NCI-H1048 (cell line): ENCODE measurements at regions not wholly inside any gene's neighbourhood (a gene's known extent, or its start where the extent isn't known, plus 50 kb on each side); places are given as distances from the start of the nearest gene placed in this dataset.
A peak's percentile ranks its signal among the peaks of the same experiment; 100 is the strongest.
"Not testable (repeated sequence)": the region's sequence is repeated elsewhere in the genome, so short reads cannot be mapped to it uniquely, and the experiment has no call there.

Source experiments
- DNase-seq: peaks from one replicate; lab custom pipeline; 2025; lab: John Stamatoyannopoulos, UW

DNA sequence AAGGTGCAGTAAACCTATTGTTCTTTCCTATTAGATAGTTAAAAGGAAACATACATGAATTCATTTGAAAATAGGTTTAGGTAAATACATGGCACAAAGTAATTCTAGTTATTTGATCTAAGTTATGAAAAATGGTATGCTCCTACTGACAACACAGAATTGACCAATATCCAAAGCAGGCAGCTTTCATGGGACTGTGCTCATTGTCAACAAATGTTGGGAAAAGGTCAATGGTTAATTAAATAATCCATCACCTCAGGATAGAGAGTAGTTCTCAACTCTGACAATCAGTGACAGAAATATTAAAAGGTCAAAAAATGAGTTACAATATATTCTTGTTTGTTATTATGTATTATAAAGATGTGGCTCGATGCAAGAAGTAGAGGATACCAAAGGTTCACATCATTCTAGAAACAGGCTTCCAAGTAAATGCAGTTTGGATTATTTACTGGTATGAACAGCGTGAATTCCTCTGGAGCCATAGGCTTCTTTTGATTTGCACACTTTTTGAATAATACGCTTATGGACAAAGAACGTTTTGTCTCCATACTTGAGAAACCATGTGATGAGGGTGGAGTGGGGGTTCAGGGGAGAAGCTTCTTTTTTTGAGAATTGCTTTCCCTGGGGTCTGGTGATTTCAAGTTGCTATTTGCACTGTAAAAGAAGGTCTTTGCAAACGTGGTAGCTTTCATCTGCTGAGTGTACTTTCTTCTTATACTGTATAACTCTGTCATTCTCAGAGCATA is 422.0 kb upstream of the ZEB2 start:
- no peak for DNase-seq

DNA sequence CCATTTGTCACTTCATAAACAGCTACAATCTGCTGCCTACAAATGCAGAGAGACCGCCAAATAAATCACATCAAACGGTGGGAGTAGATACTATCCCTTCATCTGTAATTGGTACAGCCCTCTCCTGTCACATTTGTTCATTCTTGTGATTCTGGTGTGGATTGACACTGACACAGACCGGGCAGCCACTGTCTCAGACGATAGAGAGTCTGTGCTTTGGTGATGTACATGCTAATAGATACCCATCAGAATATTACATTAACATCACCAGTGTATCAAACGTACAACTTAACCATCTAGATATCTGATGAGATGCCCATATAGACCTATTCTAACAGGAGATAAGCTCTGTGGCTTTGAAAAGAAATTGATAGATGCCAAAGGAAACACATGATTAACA is 419.7 kb upstream of the ZEB2 start:
- no peak for DNase-seq

DNA sequence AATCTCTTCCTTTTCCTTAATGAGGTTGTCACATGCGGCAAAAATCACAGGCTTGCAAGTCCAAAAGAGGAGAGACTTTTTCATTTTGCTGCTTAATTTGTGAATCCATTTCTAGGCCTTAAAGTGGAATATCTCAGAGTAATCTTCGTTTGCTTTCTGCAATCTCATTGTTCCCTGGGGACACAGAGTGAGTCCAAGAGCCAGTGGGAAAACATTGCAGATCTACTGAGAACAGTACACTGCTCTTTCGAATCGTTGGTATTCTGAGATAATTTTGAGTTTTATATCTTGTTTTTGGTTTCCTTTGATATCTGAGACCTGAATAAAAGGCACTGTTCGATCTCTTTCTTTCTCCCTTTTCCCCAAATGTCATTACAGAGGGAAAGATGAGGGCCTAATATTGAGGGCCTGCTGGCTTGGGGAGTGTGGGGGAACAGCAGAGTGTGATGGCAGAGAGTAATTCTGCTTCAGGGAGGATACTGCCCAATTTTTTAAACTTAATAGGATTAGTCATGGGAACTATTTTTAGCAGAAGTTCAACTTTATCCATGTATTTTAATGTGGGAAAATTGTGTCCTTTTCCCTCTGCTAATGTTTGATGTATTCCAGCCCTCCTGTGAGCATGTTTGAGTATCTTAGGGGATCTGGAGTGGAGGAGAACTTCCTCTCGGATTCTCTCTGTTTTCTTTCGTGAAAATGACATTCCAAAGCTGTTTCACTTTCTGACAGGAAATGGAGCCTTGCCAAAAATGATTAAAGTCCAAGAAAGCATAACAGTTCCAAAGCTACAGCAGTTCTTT is 418.2 kb upstream of the ZEB2 start:
- peak; percentile 14 for DNase-seq

DNA sequence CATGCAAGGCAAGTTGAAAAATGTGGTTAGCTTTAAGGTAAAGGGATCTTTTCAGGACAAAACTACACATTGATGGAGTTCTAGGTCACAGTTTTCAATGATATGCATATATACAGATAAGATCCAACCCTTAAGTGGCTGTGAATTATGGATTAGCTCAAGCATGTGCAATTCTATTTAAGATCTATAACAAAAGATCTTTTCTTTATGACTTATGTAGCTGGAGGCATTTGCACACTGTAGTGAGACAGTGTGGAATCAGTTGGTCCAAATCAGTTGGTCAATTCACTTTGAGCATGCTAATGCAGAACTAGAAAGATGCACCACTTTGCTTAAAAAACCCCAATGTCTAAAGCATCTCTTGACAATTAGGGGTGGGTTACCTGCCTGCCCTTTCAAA is 417.1 kb upstream of the ZEB2 start:
- DNase-seq: no peak

DNA sequence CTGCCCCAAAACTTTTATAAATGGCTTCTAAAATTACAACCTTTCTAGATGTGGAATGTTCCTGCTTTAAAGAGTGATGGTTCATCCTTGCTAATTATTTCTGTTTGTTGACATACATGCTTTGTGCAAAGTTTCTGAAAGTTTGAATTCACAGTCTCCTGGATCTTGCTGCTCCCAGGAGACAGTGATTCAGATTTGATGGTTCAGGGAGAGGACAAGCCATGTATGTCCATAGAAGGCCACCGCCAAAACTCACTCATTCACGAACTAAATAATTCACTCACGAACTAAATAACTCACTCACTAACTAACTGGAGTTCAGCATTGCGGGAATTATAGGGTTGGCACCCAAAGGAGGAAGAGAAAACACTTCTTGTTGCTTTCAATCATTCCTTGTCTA is 416.5 kb upstream of the ZEB2 start:
- DNase-seq: no peak

DNA sequence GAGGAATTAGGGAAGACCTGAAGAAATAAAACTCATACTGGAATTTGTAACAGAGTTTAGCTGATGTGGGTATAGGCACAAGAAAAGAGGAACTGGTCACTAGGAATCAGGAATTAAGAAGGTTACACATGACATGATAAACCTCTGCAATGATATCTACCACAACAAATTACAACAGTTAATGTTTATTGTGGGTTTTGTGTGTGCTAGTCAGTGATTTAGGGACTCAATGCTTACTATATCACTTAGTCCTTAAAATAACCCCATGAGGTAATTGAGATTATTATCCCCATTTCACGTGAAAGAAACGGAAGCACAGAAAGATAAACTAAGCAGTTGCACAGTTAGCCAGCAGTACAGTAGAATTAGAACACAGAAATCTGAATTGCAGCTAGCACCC is 415.8 kb upstream of the ZEB2 start:
- no peak for DNase-seq

DNA sequence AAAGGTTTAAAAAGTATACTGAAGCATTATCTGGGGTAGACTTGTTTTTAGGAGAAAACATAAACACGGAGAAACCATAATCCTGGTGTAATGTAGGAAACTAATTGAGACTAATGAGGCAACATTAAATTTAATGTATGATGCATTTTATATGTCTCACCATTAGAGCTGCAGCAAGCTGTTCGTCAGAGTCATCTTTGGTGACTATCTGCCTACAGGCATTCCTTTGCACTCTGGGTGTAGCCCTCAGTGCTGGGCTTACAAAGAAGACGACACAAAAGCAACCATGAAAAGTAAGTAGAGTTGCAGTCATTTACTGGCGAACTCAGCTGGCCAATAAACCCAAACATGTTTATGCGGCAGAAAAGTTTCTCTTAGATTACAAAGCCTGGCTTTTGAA is 415.3 kb upstream of the ZEB2 start:
- no peak for DNase-seq

DNA sequence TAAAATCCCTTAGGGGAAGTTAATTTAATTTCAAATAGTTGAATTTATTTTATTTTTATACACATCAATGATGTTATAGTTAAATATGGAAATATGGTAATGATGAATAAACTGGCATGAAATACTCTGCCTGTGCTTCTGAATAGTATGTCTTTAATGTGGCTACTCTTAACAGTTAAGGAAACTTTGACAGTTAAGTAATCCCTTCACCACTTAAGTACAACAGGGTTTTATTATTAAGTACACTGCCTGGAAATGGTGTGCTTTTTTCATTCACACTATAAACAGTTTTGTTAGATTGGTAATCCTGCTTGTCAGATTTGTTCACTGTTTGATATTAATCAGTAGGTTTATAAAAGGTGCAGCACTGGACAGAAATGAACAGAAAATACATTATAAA is 412.0 kb upstream of the ZEB2 start:
- no peak for DNase-seq

DNA sequence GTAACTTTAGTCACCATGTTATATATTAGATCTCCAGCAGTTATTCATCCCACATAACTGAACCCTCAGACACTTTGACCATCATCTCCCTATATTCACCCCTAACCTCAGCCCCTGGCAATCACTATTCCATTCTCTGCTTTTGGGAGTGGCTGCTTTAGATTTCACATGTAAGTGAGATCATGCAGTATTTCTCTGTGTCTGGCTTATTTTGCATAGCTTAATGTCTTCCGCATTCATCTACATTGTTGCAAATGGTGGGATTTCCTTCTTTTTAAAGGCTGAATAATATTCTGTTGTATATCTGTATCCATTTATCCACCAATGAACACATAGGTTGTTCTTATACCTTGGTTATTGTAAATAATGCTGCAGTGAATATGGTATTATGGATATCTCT is 411.6 kb upstream of the ZEB2 start:
- no peak for DNase-seq

DNA sequence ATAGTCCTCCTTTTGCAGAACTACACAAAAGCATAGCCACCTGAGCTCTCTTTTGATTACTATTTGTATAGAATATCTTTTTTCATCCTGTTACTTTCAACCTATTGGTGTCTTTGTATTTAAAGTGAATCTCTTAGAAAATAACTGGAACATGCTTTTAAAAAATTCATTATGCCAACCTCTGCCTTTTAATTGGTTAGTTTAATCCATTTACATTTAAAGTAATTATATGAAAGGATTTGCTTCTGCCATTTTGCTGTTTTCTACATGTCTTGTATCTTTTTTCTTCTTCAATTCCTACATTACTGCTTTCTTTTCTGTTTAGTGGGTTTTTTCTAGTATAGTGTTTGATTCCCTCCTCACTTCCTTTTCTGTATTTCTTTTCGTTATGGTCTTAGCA is 407.5 kb upstream of the ZEB2 start:
- DNase-seq: no peak

DNA sequence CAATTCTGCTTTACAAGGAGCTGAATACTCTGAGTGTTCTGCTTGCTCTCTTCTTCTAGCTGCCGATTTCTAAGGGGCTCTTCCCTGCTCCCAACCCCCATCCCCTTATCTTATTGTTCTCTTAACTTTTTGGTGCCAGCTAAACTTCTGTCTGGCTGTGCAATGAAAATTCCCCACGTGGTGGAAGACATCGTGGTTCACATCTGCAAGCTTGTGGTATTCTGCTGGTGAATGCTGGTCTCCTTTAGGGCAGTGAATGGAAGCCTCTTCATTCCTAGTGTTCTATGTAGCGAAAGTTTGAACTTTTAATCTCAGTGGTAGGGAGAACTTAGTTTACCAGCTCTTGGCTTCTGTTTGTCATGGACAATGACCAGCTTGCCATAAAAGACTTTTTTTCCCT is 406.0 kb upstream of the ZEB2 start:
- DNase-seq: no peak

DNA sequence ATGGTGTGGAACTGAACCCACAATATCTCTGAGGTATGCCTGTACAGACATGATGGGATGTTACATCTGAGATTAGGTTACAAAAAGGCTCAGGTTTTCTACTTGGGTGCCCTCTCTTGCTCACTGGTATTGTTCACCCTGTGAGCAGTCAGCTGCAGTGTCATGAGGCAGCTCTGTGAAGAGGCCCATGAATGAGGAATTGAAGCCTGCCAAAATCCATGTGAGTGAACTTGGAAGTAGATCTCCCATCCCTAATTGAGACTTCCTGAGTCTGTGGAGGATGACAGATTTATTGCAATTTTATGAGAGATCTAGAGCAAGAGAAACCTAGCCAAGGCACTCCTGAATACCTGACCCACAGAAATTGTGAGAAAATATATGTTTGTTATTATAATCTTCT is 404.9 kb upstream of the ZEB2 start:
- no peak for DNase-seq

DNA sequence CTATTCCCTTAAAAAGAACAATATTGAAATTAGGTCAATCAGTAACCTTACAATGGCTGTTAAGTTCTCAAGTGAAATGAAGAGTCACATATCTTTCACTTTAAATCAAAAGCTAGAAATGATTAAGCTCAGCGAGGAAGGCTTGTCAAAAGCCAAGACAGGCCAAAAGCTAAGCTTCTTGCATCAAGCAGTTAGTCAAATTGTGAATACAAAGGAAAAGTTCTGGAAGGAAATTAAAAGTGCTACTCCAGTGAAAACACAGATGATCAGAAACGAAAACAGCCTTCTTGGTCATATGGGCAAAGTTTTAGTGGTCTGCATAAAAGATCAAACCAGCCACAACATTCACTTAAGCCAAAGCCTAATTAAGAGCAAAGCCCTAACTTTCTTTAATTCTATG is 402.6 kb upstream of the ZEB2 start:
- no peak for DNase-seq

DNA sequence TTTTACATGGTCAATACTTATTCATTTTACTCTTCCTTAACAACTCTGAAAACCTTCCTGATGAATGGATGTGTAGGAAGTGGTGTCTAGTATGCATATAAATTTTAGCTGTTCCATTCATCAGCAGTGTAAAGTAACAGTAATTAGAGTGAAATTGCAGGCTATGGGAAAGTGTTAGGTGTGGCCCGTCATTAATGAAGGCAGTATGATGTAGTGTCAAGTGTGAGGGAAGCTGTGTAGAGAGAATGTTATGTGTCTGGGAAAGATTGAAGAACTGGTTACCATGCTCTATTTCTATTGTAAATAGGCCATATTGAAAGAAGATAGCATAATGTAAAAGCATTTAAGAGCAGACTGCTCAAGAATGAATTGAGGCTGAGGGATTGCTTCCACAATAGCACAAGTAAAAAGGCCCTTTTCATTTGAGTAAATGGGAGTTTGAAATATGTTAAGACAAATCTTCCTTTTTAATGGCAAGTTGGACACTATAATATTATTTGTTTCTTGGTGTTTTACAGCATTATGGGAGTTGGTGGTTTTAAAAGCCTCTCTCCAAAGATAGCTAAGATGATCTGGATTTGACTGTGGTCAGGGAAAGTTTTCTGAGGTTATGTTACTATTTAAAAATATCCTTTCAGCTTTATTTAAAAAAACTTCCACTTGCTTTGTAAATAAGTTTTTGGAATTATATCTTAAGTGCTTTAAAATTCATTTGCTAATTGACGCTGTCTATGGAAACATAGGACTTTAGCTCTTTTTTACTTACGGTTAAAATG is 401.0 kb upstream of the ZEB2 start:
- no peak for DNase-seq

DNA sequence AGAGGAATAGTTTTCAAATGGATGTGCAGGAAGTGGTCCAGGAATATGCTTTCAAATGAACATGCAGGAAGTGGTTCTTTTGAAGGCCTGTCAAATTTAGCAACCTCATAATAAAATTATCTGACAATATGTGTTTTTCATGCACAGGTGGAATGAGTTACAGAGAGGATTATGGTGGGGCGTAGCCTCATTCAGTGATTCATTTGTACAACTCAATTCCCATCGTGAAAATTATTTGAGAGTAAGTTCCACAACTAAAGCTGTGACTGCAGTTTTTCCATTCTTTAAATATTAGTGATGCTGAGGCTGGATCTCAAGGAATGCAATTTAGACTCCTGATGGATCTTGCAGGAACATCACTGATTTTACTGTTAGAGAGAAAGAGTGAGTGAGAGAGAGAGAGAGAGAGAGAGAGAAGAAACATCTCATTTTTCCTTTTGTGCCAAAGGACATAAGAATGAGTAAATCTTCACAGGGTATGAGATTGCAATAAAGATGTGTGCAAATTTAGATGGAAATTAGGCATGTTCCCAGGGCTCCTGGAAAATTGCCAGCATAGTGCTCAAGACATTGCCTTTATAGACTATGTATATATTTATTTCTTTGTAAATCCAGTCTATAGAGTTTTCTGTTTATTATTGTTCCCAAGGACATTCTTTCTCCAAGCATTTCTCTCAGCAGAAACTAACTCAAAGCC is 394.9 kb upstream of the ZEB2 start:
- DNase-seq: no peak

DNA sequence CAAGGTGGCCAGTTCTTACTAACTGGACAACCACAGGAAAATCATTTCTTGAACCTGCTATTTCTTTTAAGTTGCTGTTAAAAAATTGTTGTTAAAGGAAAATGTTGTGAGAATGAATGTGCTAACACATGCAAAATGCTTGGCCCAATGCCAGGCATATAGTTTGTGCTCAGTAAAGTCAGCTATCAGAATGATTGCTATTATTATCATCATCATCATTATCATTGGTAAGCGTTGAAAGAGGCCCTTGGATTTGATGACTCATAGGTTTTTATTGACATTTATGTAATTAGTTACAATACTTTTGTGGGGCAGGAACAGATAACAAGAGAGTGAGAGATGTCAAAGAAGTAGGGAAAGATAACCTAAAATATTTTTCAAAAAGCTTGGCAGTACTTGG is 394.2 kb upstream of the ZEB2 start:
- DNase-seq: no peak

DNA sequence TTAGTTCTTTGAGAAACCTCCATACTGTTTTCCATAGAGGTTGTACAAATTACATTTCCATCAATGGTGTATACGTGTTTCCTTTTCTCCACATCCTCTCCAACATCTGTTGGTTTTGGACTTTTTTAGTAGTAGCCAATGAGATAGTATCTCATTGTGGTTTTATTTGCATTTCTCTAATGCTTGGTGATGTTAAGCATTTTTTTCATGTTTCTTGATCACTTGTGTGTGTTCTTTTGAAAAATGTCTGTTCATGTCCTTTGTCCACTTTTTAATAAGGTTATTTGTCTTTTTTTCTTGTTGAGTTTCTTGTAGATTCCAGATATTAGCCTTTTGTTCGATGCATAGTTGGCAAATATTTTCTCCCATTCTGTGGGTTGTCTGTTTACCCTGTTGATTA is 392.3 kb upstream of the ZEB2 start:
- no peak for DNase-seq

DNA sequence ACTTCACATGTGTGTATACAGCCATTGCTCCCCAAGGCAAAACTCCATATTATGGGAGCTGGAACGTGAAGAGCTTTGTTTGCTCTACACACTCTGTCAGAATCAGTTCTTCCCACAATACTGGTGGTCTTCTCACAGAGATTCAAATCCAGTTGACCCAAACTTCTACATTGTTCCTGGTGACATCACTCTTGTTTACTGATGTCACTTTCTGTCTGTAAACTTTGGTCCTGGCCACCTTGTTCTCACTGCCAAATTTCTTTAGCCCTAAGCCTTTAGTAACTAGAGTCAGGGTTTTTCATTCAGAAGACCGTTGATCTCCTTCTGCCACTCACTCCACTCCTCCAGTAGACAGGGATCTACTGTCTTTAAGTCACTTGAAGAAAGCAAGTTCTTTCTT is 386.0 kb upstream of the ZEB2 start:
- no peak for DNase-seq

DNA sequence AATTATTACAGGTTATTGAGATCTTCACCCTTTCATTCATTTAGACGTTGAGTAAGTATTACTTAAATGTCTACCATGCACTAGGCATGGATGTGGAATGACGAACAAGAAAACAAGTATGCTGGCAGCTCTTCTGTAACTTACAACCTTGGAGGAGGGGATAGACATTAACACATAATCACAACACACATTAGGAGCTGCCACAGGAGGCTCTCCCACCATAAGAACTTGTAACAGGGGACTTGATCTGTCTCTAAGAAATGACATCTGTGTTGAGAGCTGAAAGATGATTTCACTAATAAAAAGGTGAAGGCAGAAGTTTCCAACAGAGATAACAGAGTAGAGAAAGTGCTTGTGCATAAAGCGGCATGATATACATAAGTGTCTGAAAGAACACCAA is 384.7 kb upstream of the ZEB2 start:
- DNase-seq: no peak

DNA sequence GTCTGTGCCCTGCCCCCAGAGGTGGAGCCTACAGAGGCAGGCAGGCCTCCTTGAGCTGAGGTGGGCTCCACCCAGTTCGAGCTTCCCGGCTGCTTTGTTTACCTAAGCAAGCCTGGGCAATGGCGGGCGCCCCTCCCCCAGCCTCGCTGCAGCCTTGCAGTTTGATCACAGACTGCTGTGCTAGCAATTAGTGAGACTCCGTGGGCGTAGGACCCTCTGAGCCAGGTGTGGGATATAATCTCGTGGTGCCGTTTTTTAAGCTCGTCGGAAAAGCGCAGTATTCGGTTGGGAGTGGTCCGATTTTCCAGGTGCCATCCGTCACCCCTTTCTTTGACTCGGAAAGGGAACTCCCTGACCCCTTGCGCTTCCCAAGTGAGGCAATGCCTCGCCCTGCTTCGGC is 383.1 kb upstream of the ZEB2 start:
- not testable (repeated sequence) for DNase-seq

DNA sequence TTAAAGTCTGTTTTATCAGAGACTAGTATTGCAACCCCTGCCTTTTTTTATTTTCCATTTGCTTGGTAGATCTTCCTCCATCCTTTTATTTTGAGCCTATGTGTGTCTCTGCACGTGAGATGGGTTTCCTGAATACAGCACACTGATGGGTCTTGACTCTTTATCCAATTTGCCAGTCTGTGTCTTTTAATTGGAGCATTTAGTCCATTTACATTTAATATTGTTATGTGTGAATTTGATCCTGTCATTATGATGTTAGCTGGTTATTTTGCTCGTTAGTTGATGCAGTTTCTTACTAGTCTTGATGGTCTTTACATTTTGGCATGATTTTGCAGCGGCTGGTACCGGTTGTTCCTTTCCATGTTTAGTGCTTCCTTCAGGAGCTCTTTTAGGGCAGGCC is 381.5 kb upstream of the ZEB2 start:
- DNase-seq: not testable (repeated sequence)

DNA sequence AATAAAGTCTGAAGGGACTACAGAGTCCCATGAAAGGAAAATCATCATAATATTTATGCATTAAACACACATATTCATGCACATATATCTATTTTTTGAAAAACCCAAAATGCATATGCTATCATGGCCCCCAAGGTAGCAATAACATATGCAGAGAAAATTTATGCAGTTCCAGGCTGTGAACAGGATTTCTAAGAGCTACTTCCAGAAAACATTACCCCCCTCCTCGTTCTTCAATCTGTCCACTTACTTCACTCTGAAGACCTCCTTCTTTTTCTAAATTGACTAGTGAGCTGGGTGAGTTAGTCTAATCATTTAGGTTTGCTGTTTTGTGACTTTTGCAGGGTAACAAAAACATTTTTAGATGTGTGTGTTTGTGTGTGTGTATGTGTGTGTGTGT is 376.4 kb upstream of the ZEB2 start:
- no peak for DNase-seq
